H9 (cell line): ENCODE measurements at regions not wholly inside any gene's neighbourhood (a gene's known extent, or its start where the extent isn't known, plus 50 kb on each side); places are given as distances from the start of the nearest gene placed in this dataset.
"Not testable (repeated sequence)": the region's sequence is repeated elsewhere in the genome, so short reads cannot be mapped to it uniquely, and the experiment has no call there.

Experiments used
- DNase-seq: peaks from one replicate; pipeline ENCODE4 v3.0.0-alpha.2; 2017
- H2AFZ ChIP-seq: one replicate; pipeline ENCODE4 v1.6.1; 2013; ENCODE audit warnings: mild to moderate bottlenecking, low read length, control low read depth, moderate library complexity
- H2AK5ac ChIP-seq: 2 replicates; pipeline ENCODE4 v1.6.1; 2013; ENCODE audit warnings: low read length, control low read depth, mixed read lengths; ENCODE audit not compliant: insufficient read length
- H2BK120ac ChIP-seq: one replicate; pipeline ENCODE4 v1.6.1; 2013; ENCODE audit warnings: low read depth, mild to moderate bottlenecking, low read length, control low read depth, inconsistent platforms; ENCODE audit not compliant: poor library complexity, severe bottlenecking
- H2BK12ac ChIP-seq: 2 replicates; pipeline ENCODE4 v1.6.1; 2013; ENCODE audit warnings: low read length, control low read depth, mixed read lengths, low read depth; ENCODE audit not compliant: insufficient read length
- H2BK15ac ChIP-seq: 2 replicates; pipeline ENCODE4 v1.6.1; 2013; ENCODE audit warnings: low read depth, low read length, control low read depth
- H2BK20ac ChIP-seq: one replicate; pipeline ENCODE4 v1.6.1; 2013; ENCODE audit warnings: low read depth, mild to moderate bottlenecking, low read length, control low read depth, inconsistent platforms; ENCODE audit not compliant: poor library complexity, severe bottlenecking
- H2BK5ac ChIP-seq: 2 replicates; pipeline ENCODE4 v1.6.1; 2013; ENCODE audit warnings: low read length, control low read depth, mixed read lengths; ENCODE audit not compliant: insufficient read length
- H3K14ac ChIP-seq: 2 replicates; pipeline ENCODE4 v1.6.1; 2013; ENCODE audit warnings: low read length, control low read depth; ENCODE audit not compliant: insufficient read depth
- H3K18ac ChIP-seq: 2 replicates; pipeline ENCODE4 v1.6.1; 2013; ENCODE audit warnings: low read depth, mild to moderate bottlenecking, mixed read lengths, low read length, control low read depth; ENCODE audit not compliant: insufficient read length
- H3K23ac ChIP-seq: 2 replicates; pipeline ENCODE4 v1.6.1; 2013; ENCODE audit warnings: low read length, control low read depth, mixed read lengths, low read depth; ENCODE audit not compliant: insufficient read length
- H3K23me2 ChIP-seq: 2 replicates; pipeline ENCODE4 v1.6.1; 2013; ENCODE audit warnings: low read depth, mild to moderate bottlenecking, mixed read lengths, low read length, control low read depth; ENCODE audit not compliant: insufficient read length, poor library complexity, severe bottlenecking
- H3K27ac ChIP-seq: 2 replicates; pipeline ENCODE4 v1.5.1; 2013; ENCODE audit warnings: low read length, control low read depth, mixed read lengths, low read depth; ENCODE audit not compliant: insufficient read length
- H3K27me3 ChIP-seq: 2 replicates; pipeline ENCODE4 v1.6.1; 2013; ENCODE audit warnings: low read length, control low read depth, inconsistent platforms; ENCODE audit not compliant: insufficient read depth
- H3K4ac ChIP-seq: 2 replicates; pipeline ENCODE4 v1.6.1; 2013; ENCODE audit warnings: low read depth, mild to moderate bottlenecking, control low read depth, inconsistent platforms, low read length, moderate library complexity
- H3K4me1 ChIP-seq: 2 replicates; pipeline ENCODE4 v1.6.1; 2013; ENCODE audit warnings: low read length, control low read depth, inconsistent platforms; ENCODE audit not compliant: insufficient read depth
- H3K4me2 ChIP-seq: 2 replicates; pipeline ENCODE4 v1.6.1; 2013; ENCODE audit warnings: low read length, control low read depth, mixed read lengths; ENCODE audit not compliant: insufficient read length, insufficient read depth
- H3K56ac ChIP-seq: 2 replicates; pipeline ENCODE4 v1.6.1; 2013; ENCODE audit warnings: low read depth, mild to moderate bottlenecking, mixed read lengths, low read length, control low read depth; ENCODE audit not compliant: insufficient read length
- H3K79me1 ChIP-seq: 2 replicates; pipeline ENCODE4 v1.6.1; 2013; ENCODE audit warnings: low read depth, mild to moderate bottlenecking, moderate library complexity, low read length, control low read depth, inconsistent platforms; ENCODE audit not compliant: insufficient read depth, poor library complexity, severe bottlenecking
- H3K79me2 ChIP-seq: 2 replicates; pipeline ENCODE4 v1.6.1; 2013; ENCODE audit warnings: low read length, control low read depth, inconsistent platforms; ENCODE audit not compliant: insufficient read depth
- H3K9ac ChIP-seq: 2 replicates; pipeline ENCODE4 v1.6.1; 2013; ENCODE audit warnings: low read length, control low read depth, mixed read lengths; ENCODE audit not compliant: insufficient read length; ENCODE audit errors: extremely low read depth
- H3K9me3 ChIP-seq: one replicate; pipeline ENCODE4 v1.6.1; 2013; ENCODE audit warnings: low read depth, low read length, inconsistent platforms; ENCODE audit not compliant: control insufficient read depth
- H3T11ph ChIP-seq: one replicate; pipeline ENCODE4 v1.6.1; 2013; ENCODE audit warnings: mild to moderate bottlenecking, low read length, control low read depth, inconsistent platforms
- H4K20me1 ChIP-seq: one replicate; pipeline ENCODE4 v1.6.1; 2013; ENCODE audit not compliant: control insufficient read depth, insufficient read length, insufficient read depth
- H4K5ac ChIP-seq: 2 replicates; pipeline ENCODE4 v1.6.1; 2013; ENCODE audit warnings: low read depth, mild to moderate bottlenecking, mixed read lengths, low read length, control low read depth; ENCODE audit not compliant: insufficient read length
- H4K8ac ChIP-seq: replicated peaks from 2 replicates; pipeline ENCODE4 v1.6.1; 2013; ENCODE audit warnings: low read length, control low read depth, mixed read lengths, low read depth; ENCODE audit not compliant: insufficient read length
- H4K91ac ChIP-seq: 2 replicates; pipeline ENCODE4 v1.6.1; 2013; ENCODE audit warnings: low read depth, mild to moderate bottlenecking, moderate library complexity, mixed read lengths, low read length, control low read depth; ENCODE audit not compliant: insufficient read length
- H3K27ac Mint-ChIP-seq, 3 experiments: 2 replicates in 2 of 3; 3 replicates in 1 of 3; pipeline ENCODE4 v1.8.0; 2020 to 2021; ENCODE audit warnings: mixed read lengths in 3 of 3, mild to moderate bottlenecking in 1 of 3, moderate library complexity in 1 of 3
- H3K27me3 Mint-ChIP-seq: 2 replicates; pipeline ENCODE4 v1.8.0; 2021; ENCODE audit warnings: low read depth, mild to moderate bottlenecking, moderate library complexity, mixed read lengths
- H3K36me3 Mint-ChIP-seq, 3 experiments: 2 replicates in 2 of 3; 3 replicates in 1 of 3; pipeline ENCODE4 v1.8.0; 2020 to 2021; ENCODE audit warnings: low read depth in 3 of 3, mixed read lengths in 3 of 3; ENCODE audit not compliant: insufficient read depth in 1 of 3
- H3K4me1 Mint-ChIP-seq, 2 experiments: 2 replicates each; pipeline ENCODE4 v1.8.0; 2020; ENCODE audit warnings: mixed read lengths in 2 of 2
- H3K4me3 Mint-ChIP-seq, 2 experiments: 2 replicates in 1 of 2; 3 replicates in 1 of 2; pipeline ENCODE4 v1.8.0; 2020 to 2021; ENCODE audit warnings: mild to moderate bottlenecking in 2 of 2, mixed read lengths in 2 of 2, moderate library complexity in 1 of 2
- H3K9me3 Mint-ChIP-seq, 2 experiments: 2 replicates in 1 of 2; 3 replicates in 1 of 2; pipeline ENCODE4 v1.8.0; 2020; ENCODE audit warnings: mild to moderate bottlenecking in 2 of 2, mixed read lengths in 2 of 2, moderate library complexity in 1 of 2
- WGBS: extraction: QIAGEN DNeasy Blood & Tissue Kit; methylation state at CpG from one replicate; pipeline ENCODE4 v1.1.7; 2013; ENCODE audit warnings: missing lambda C conversion rate, low lambda C conversion rate, mixed read lengths; ENCODE audit not compliant: insufficient read length; ENCODE audit errors: extremely low coverage; 5-methylcytosine and 5-hydroxymethylcytosine counted together

GRCh38 chr21:9914135-9914534 is 607.2 kb upstream of the TPTE start:
- H3K23ac ChIP-seq, H2BK5ac ChIP-seq, H4K91ac ChIP-seq, H3K14ac ChIP-seq, H4K5ac ChIP-seq, H3K23me2 ChIP-seq, H3K18ac ChIP-seq, H3K27ac ChIP-seq, H2BK12ac ChIP-seq, H4K20me1 ChIP-seq, H2AFZ ChIP-seq, H2AK5ac ChIP-seq, DNase-seq, H3K27me3 Mint-ChIP-seq, H3K79me2 ChIP-seq, H3K27ac Mint-ChIP-seq, H3K9ac ChIP-seq, H4K8ac ChIP-seq, H3T11ph ChIP-seq, H2BK20ac ChIP-seq, H2BK120ac ChIP-seq, H3K56ac ChIP-seq, H3K79me1 ChIP-seq, H3K4me1 Mint-ChIP-seq, H3K4ac ChIP-seq, H3K4me3 Mint-ChIP-seq, H3K4me1 ChIP-seq, H3K4me2 ChIP-seq, H2BK15ac ChIP-seq, H3K27me3 ChIP-seq: not testable (repeated sequence)
- Mint-ChIP-seq H3K9me3 (peaks cover 69 to 70% of the 10 kb centered on the region in 2 experiments), H3K36me3 (peaks cover 4 to 22% (median 20%) of the 10 kb centered on the region in 3 experiments; a peak in 6 of 7 replicates)
- WGBS: no CpG with 5 or more reads among the region's 5 CpGs
- H3K9me3 ChIP-seq: peaks cover 28% of the 10 kb centered on the region

DNA sequence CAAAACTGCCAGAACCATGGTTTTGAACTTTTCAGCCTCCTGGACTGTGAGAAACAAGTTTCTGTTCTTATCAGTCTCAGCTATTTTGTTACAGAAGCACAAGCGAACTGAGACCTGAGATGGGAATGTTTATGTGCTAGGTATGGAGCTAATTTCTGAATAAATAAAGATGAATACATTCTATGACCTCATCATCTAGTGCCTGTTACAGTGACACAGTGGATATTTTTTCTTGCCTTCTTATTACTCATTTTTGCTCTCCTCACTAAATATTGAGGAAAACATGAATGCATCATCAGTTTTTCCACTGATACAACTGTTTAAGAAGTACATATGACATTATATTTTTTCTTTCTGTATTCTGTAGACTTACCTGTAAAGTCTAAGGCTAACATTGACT is 601.9 kb upstream of the TPTE start:
- H2BK20ac ChIP-seq: not testable (repeated sequence)

More for the DNA sequence above, 601.9 kb upstream of the TPTE start:
- not testable (repeated sequence) for H4K5ac ChIP-seq, H2BK120ac ChIP-seq, H3K56ac ChIP-seq, H3K27me3 Mint-ChIP-seq, H4K20me1 ChIP-seq, H3K14ac ChIP-seq, H3K79me1 ChIP-seq, H3K27me3 ChIP-seq, H3K23me2 ChIP-seq, H2AK5ac ChIP-seq, H3K79me2 ChIP-seq, H3K23ac ChIP-seq, H4K8ac ChIP-seq, H3K4ac ChIP-seq, H3K4me1 Mint-ChIP-seq, H3K4me3 Mint-ChIP-seq, H3K9ac ChIP-seq, H3T11ph ChIP-seq, H2AFZ ChIP-seq, H2BK12ac ChIP-seq, H3K27ac ChIP-seq, H3K4me2 ChIP-seq, H3K4me1 ChIP-seq, H4K91ac ChIP-seq, H3K18ac ChIP-seq, H3K27ac Mint-ChIP-seq, H2BK5ac ChIP-seq, DNase-seq, H2BK15ac ChIP-seq
- WGBS: no CpG with 5 or more reads among the region's 1 CpG
- peaks cover 20% of the 10 kb centered on the region for H3K9me3 ChIP-seq
- Mint-ChIP-seq H3K9me3 (peaks cover 56 to 61% of the 10 kb centered on the region in 2 experiments), H3K36me3 (peaks cover 0 to 11% (median 10%) of the 10 kb centered on the region in 3 experiments; a peak in 5 of 7 replicates)
